ENCODE measurements at regions not wholly inside any gene's neighbourhood (a gene's known extent, or its start where the extent isn't known, plus 50 kb on each side); places are given as distances from the start of the nearest gene placed in this dataset.

GRCh38 chr3:153961494-153961893 lies 159.7 kb upstream of the ARHGEF26 start:
- no peaks in the 10 kb centered on the region for H3K4me1 Mint-ChIP-seq (ENCODE audit: low read depth)
- no peak overlapping the region for H3K27ac Mint-ChIP-seq
- no peaks in the 10 kb centered on the region for H3K36me3 Mint-ChIP-seq (ENCODE audit: low read depth)
- no peak for TF ChIP-seq CTCF (IDR thresholded peaks at IDR 0.05)
- H3K4me3 Mint-ChIP-seq: no peak overlapping the region
- no peak for DNase-seq
- no peaks in the 10 kb centered on the region for H3K27me3 Mint-ChIP-seq (ENCODE audit: insufficient read depth)
- peaks cover 18% of the 10 kb centered on the region for H3K9me3 Mint-ChIP-seq

- Mint-ChIP-seq H3K36me3 (ENCODE audit: low read depth) (peaks cover 2% of the 10 kb centered on the region; the same call in 1 of the 2 replicates), H3K4me1 (ENCODE audit: low read depth) (no peaks in the 10 kb centered on the region), H3K9me3 (peaks cover 22% of the 10 kb centered on the region), H3K27ac (no peak overlapping the region), H3K27me3 (ENCODE audit: insufficient read depth) (no peaks in the 10 kb centered on the region), H3K4me3 (no peak overlapping the region)
- DNase-seq: no peak
- TF ChIP-seq CTCF (IDR thresholded peaks at IDR 0.05): no peak
Measured at GRCh38 chr3:153963012-153963411, 158.2 kb upstream of the ARHGEF26 start.

- Mint-ChIP-seq H3K36me3 (ENCODE audit: low read depth) (peaks cover 7% of the 10 kb centered on the region; the same call in 1 of the 2 replicates), H3K27ac (no peak overlapping the region), H3K4me3 (no peak overlapping the region), H3K9me3 (peaks cover 27% of the 10 kb centered on the region), H3K27me3 (ENCODE audit: insufficient read depth) (no peaks in the 10 kb centered on the region), H3K4me1 (ENCODE audit: low read depth) (no peaks in the 10 kb centered on the region)
- no peak for TF ChIP-seq CTCF (IDR thresholded peaks at IDR 0.05)
- no peak for DNase-seq
Measured at GRCh38 chr3:153967260-153967659, 153.9 kb upstream of the ARHGEF26 start.

- DNase-seq: no peak
- no peak for TF ChIP-seq CTCF (IDR thresholded peaks at IDR 0.05)
- Mint-ChIP-seq H3K36me3 (ENCODE audit: low read depth) (peaks cover 7% of the 10 kb centered on the region; the same call in 1 of the 2 replicates), H3K27ac (no peak overlapping the region), H3K4me3 (no peak overlapping the region), H3K4me1 (ENCODE audit: low read depth) (no peaks in the 10 kb centered on the region), H3K9me3 (peaks cover 47% of the 10 kb centered on the region), H3K27me3 (ENCODE audit: insufficient read depth) (no peaks in the 10 kb centered on the region; the same call in 1 of the 2 replicates)
Measured at GRCh38 chr3:153970047-153970446, 151.1 kb upstream of the ARHGEF26 start.

- no peak overlapping the region for H3K27ac Mint-ChIP-seq
- no peaks in the 10 kb centered on the region for H3K4me1 Mint-ChIP-seq (ENCODE audit: low read depth)
- no peak overlapping the region for H3K4me3 Mint-ChIP-seq
- TF ChIP-seq CTCF (IDR thresholded peaks at IDR 0.05): no peak; the same call in 1 of the 2 replicates
- H3K36me3 Mint-ChIP-seq (ENCODE audit: low read depth): peaks cover 7% of the 10 kb centered on the region; the same call in 1 of the 2 replicates
- no peaks in the 10 kb centered on the region; the same call in 1 of the 2 replicates for H3K27me3 Mint-ChIP-seq (ENCODE audit: insufficient read depth)
- peaks cover 53% of the 10 kb centered on the region for H3K9me3 Mint-ChIP-seq
- no peak for DNase-seq
Measured at GRCh38 chr3:153970741-153971347, 150.3 kb upstream of the ARHGEF26 start.
